GM21619 (cell line): ENCODE measurements at regions not wholly inside any gene's neighbourhood (a gene's known extent, or its start where the extent isn't known, plus 50 kb on each side); places are given as distances from the start of the nearest gene placed in this dataset.

Experiments
- ATAC-seq: cut with Tn5 transposase; IDR thresholded peaks from one replicate; pipeline ENCODE4 v1.9.1; 2021; ENCODE audit not compliant: unreplicated experiment

- ATAC-seq, result no peak
These were observed 341.8 kb downstream of the TMEM182 start for GRCh38 chr2:103103678-103104077.

- no peak for ATAC-seq
These were observed 357.5 kb downstream of the TMEM182 start for GRCh38 chr2:103119352-103119751.

- no peak for ATAC-seq
These were observed 359.3 kb downstream of the TMEM182 start for GRCh38 chr2:103121106-103121505.

- no peak for ATAC-seq
These were observed 361.7 kb downstream of the TMEM182 start for GRCh38 chr2:103123516-103123915.

GRCh38 chr2:103130857-103131256 lies 369.0 kb downstream of the TMEM182 start:
- no peak for ATAC-seq

GRCh38 chr2:103132536-103133217 lies 370.8 kb downstream of the TMEM182 start:
- ATAC-seq, result peak; percentile 94

GRCh38 chr2:103135679-103136078 lies 373.8 kb downstream of the TMEM182 start:
- ATAC-seq, result no peak

GRCh38 chr2:103138123-103138901 lies 376.5 kb downstream of the TMEM182 start:
- peak; percentile 79 for ATAC-seq

GRCh38 chr2:103139628-103140268 lies 377.9 kb downstream of the TMEM182 start:
- ATAC-seq, result no peak

GRCh38 chr2:103144837-103145236 lies 383.0 kb downstream of the TMEM182 start:
- no peak for ATAC-seq

- ATAC-seq, result no peak
These were observed 383.9 kb downstream of the TMEM182 start for GRCh38 chr2:103145739-103146138.

- no peak for ATAC-seq
These were observed 389.2 kb downstream of the TMEM182 start for GRCh38 chr2:103151046-103151445.

- no peak for ATAC-seq
These were observed 390.7 kb downstream of the TMEM182 start for GRCh38 chr2:103152556-103152955.

- no peak for ATAC-seq
These were observed 391.9 kb downstream of the TMEM182 start for GRCh38 chr2:103153580-103154284.

GRCh38 chr2:103155308-103155707 lies 393.5 kb downstream of the TMEM182 start:
- no peak for ATAC-seq

- ATAC-seq, result no peak
These were observed 397.2 kb downstream of the TMEM182 start for GRCh38 chr2:103159018-103159417.

- no peak for ATAC-seq
These were observed 399.8 kb downstream of the TMEM182 start for GRCh38 chr2:103161456-103162289.

GRCh38 chr2:103164748-103165147 lies 402.9 kb downstream of the TMEM182 start:
- ATAC-seq, result no peak

GRCh38 chr2:103165836-103166235 lies 404.0 kb downstream of the TMEM182 start:
- ATAC-seq, result no peak
